Inferior parietal cortex (tissue), 1 donor: ENCODE measurements at regions not wholly inside any gene's neighbourhood (a gene's known extent, or its start where the extent isn't known, plus 50 kb on each side); places are given as distances from the start of the nearest gene placed in this dataset.
"Not testable (repeated sequence)": the region's sequence is repeated elsewhere in the genome, so short reads cannot be mapped to it uniquely, and the experiment has no call there.

Experiments
- DNase-seq: peaks from one replicate; pipeline ENCODE4 v3.0.0-alpha.2; 2016; ENCODE audit errors: extremely low spot score

DNA sequence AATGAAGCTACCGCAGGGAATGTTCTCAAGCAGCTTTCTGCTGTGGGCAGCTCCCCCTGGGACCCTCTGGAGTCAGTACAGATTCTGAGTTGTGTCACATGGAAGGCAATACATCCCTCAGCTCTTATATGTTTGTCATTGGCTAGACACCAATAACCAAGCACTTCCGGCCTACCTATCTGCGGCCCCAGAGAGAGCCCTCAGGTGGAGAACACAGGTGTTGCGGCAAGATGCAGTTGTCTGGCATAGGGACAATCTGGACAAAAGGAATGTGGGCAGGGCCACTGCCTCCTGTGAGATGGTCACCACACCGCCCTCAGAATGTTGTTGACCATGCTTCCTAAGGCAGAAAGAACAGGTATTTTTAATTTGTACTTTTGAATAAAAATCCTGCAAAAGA lies 118.7 kb downstream of the BRMS1L start:
- DNase-seq: no peak

DNA sequence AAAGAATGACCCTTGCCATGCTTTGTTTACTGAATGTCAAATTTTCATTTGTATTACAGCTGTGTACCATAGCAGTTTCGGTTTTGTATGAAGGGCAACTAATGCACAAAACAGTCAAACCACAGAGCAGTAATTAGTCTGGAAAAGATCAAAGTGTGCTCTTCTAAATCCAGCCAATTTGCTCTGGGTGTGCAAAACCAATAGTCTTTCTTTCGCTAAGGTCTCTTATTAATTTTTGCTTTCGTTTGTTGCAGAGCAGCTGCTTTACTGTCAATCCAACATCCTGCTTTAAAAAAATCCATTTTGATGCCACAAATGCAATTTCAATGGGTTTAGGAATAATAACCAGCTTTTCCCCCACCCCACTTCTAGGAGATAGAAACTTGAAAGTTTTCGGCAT lies 114.2 kb downstream of the BRMS1L start:
- no peak for DNase-seq

DNA sequence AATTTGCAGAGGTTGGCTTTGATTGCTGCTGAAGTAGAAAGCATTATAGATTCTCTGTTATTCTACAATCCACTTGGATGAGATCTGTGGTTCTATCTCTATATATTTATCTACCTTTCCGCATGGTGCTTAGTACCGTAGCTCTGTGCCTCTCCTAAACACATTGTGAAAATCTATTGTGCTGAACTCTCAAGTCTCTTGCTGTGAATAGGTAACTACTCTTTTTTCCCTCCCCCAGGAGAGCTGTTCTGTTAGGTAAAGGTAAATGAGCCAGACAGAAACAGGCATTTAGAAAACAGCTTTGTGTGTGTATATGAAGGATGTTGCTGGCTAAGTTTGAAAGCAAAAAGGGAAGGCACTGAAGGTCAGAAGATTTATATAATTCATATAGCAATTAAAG lies 112.6 kb downstream of the BRMS1L start:
- no peak for DNase-seq

DNA sequence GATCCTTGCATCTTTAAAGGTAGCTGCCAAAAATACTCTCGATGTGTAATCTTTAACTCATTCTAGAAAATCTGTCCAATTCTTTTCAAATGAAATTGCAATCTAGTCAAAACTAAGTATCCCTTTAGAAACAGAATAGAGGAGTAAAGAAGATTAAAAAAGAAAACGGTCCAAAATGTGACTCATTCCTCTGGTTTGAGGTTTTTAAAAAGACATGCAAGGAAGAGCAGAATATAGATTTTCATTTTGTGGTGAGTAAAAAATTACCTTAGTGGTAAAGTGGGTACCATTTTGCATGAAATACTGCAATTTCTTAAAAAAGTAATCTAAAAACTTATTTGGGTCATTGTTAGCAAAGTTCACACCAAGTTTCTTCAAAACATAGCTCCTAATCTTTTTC lies 108.4 kb downstream of the BRMS1L start:
- DNase-seq: no peak

DNA sequence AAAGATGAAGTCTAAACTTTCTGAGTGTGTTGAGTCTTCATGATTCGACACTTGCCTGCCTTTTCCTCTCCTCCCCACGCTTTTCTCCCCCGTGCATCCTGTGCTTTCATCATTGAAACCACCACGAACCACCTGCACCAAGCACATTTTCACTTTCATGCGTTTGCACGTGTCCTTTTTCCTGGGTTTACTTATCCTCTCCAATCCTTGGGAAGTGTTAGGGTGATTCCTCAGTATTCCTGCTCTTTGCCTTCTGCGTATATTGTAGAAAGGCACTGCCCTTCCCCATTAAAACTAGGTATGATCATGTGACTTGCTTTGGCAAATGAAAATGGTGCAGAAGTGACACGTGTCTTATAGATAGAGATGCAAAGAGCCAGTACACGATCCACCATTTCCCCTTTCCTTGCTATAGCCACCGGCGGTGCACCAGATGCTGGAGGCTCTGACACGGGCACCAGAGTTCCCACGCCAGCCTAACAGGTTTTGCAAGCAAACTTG lies 106.6 kb downstream of the BRMS1L start:
- DNase-seq: no peak

DNA sequence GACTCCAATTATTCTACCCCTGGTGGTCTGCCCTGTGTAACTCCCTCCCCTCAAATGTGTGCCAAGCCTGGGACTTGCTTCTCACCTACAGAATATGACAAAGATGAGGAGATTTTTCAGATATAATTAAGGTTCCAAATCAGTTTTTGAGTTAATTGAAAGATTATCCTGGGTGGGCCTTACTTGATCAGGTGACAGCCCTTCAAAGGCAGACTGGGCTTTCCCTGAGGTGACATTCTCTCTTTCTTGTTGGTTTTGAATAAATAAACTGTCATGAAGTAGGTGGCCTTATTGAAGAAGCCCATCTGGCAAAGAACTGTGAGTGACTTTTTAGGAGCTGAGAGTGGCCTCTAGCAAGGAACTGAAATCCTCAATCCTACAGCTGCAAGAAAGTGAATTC lies 106.0 kb downstream of the BRMS1L start:
- DNase-seq: no peak

DNA sequence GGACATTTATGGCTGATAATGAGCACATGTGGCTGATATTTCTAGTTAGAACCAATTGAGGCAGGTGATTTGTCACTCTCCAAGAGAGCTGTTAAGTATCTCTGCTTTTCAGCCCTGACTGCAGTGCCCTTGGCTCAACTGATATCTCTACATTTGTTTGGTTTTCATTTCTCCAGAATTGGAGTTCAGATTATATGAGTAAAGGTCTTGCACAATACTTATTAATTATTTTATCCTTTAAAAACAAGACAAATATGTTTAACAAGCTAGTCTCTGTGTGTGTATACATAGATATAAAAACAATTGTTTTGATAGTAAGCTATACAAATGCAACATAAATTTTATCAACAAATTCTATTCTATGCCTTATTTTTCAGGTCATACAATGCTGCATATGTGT lies 105.2 kb downstream of the BRMS1L start:
- DNase-seq: no peak

DNA sequence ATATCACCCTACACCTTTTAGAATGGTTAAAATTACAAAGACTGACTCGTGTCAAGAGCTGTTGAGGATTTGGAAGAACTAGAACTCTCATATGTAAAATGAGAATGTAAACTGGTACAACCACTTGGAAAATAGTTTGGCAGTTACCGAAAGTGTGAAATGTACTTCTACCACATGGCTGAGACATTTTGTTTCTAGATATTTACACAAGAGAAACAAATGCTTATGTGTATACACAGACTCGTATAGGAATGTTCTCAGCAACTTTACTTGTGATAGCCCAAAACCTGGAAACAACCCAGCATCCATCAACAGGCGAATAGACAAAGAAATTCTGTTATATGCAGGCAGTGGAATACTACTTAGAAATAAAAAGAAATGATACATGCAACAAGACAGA lies 103.0 kb downstream of the BRMS1L start:
- no peak for DNase-seq

DNA sequence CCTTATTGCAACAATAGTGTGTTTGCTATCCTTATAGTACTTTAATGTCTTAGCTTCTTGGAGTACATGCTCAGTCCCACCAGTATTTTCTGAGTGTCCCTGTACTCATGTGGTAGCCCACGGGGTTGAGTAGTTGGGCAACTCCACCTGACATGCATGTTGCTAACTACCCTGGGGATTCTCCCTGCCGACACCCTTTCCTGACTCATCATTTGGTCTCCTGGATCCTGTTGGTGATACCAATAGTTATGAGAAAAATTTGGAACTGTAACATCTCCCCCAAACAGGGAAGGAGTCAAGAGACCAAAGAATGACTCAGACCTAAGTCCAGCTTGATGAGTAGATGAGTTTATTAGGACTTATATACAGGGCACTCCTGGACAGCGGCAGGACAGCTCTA lies 101.6 kb downstream of the BRMS1L start:
- DNase-seq: no peak

DNA sequence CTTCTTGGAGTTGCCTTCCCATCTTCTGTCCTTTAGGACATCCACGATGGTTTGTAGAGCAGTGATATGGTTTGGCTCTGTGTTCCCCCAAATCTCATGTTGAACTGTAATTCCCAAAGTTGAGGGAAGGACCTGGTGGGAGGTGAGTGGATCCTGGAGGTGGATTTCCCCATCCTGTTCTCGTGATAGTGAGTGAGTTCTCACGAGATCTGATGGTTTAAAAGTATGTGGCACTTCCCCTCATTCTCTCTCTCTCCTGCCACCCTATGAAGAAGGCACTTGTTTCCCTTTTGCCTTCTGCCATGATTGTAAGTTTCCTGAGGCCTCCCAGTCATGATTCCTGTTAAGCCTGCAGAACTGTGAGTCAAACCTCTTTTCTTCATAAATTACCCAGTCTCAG lies 99.2 kb downstream of the BRMS1L start:
- no peak for DNase-seq

DNA sequence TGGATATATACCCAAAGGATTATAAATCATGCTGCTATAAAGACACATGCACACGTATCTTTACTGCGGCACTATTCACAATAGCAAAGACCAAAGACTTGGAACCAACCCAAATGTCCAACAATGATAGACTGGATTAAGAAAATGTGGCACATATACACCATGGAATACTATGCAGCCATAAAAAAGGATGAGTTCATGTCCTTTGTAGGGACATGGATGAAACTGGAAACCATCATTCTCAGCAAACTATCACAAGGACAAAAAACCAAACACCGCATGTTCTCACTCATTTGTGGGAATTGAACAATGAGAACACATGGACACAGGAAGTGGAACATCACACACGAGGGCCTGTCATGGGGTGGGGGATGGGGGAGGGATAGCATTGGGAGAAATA lies 96.5 kb downstream of the BRMS1L start:
- DNase-seq: not testable (repeated sequence)

DNA sequence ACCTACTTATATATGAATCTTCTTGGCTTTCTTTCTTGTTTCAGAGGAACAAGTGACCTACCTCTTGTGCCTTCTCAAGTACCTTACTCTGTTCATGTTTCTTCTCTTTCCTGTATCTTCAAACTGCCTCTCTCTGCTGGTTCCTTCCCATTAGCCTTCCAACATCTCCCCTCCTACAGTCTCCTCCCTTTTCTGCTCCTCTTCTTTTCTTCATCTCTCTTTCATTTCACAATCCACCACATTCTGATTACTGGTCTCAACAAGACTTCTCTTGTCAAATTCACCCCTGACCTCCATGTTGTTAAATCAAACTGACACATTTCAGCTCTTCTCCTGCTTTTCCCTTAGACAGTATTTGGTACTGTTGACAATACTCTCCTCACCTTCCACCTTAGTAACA lies 95.6 kb downstream of the BRMS1L start:
- DNase-seq: no peak
